ENCODE measurements at regions not wholly inside any gene's neighbourhood (a gene's known extent, or its start where the extent isn't known, plus 50 kb on each side); places are given as distances from the start of the nearest gene placed in this dataset.

DNA sequence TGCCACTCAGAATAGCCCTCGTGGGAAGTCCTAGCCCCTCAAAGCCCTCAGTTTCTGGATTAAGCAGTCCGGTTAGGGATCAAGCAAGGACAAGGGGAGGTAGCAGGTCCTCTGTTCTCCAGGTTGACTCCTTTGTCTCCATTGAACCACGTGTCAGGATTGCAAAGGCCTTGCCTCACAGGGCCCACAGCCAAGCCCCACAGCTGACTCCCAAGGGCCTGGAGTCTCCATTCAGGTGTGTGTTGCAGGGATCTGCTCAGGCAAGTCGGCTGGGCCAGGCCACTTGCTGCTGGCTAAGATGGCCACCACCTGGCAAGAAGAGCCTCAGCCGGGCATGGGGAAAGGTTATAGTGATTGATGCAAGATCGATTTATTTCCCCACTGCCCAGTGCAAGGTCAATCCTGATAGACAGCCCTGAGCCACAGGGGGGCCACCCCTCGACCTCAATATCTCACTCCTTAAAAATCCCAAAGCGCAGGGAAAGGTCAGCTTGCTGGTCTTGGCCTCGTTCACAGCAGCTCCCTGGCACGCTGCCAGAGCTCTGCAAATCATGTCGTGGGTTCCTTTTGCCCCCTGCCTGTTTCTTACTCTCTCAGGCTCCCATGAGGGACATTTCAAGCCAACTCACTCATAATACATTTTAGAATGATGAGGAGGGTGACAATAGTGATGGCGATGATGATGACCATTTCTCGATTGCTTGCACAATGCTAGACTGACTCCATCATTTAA, 75.9 kb downstream of the EDN3 start:
- no peak for DNase-seq (ENCODE audit: low read depth in 3 of 3, low spot score in 2 of 3)

- no peak for DNase-seq (ENCODE audit: low read depth in 3 of 3, low spot score in 2 of 3)
Observed at GRCh38 chr20:59376998-59377397, 76.6 kb downstream of the EDN3 start.

DNA sequence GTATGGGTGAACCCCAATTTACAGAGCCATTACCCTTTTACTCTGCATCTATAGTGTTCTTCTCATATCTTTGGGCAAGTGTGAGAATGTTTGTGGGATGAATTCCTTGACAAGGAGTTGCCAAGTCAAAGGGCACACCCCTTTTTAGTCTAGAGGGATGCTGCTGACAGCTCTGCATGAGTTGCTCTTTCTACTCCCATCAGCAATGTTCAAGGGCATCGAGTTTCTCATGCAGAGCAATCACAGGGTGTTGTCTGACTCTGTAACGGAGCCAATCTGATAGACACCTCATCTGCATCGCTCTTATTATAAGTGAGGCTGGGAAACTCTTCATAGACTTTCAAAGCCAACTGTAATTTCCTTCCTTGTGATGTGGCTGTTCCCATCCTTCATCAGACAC, 77.4 kb downstream of the EDN3 start:
- DNase-seq (ENCODE audit: low read depth in 3 of 3, low spot score in 2 of 3): no peak

- DNase-seq (ENCODE audit: low read depth in 3 of 3, low spot score in 2 of 3): no peak
Observed at GRCh38 chr20:59378396-59378795, 78.0 kb downstream of the EDN3 start.

GRCh38 chr20:59378966-59379365, 78.6 kb downstream of the EDN3 start:
- no peak for DNase-seq (ENCODE audit: low read depth in 3 of 3, low spot score in 2 of 3)

GRCh38 chr20:59381689-59382088, 81.3 kb downstream of the EDN3 start:
- DNase-seq (ENCODE audit: low read depth in 3 of 3, low spot score in 2 of 3): no peak

- no peak for DNase-seq (ENCODE audit: low read depth in 3 of 3, low spot score in 2 of 3)
Observed at GRCh38 chr20:59382157-59382725, 81.8 kb downstream of the EDN3 start.

- no peak for DNase-seq (ENCODE audit: low read depth in 3 of 3, low spot score in 2 of 3)
Observed at GRCh38 chr20:59382907-59383306, 82.5 kb downstream of the EDN3 start.

- no peak for DNase-seq (ENCODE audit: low read depth in 3 of 3, low spot score in 2 of 3)
Observed at GRCh38 chr20:59385038-59385437, 84.6 kb downstream of the EDN3 start.

DNA sequence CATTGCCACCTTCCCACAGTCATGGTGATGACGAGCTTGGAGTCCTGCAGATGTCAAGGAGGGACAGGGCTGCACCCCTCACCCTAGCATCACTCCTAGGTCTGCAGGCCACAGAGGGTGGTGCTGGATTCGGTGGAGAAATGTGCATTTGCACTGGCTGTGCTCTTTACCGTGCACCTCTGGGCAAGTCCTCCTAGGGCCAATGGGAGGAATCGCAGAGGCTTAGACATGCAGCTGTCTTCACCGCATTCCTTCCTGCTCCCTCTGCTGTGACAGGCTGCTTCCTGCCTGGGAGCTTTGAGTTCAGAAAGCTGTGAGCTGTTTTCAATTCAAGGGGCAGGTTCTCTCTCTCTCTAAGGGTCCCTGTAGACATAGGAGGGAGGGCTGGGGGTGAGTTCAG, 85.1 kb downstream of the EDN3 start:
- no peak for DNase-seq (ENCODE audit: low read depth in 3 of 3, low spot score in 2 of 3)

GRCh38 chr20:59386809-59387208, 86.4 kb downstream of the EDN3 start:
- DNase-seq (ENCODE audit: low read depth in 3 of 3, low spot score in 2 of 3): no peak

- no peak for DNase-seq (ENCODE audit: low read depth in 3 of 3, low spot score in 2 of 3)
Observed at GRCh38 chr20:59387891-59388290, 87.5 kb downstream of the EDN3 start.

- DNase-seq (ENCODE audit: low read depth in 3 of 3, low spot score in 2 of 3): no peak
Observed at GRCh38 chr20:59388402-59388801, 88.0 kb downstream of the EDN3 start.

DNA sequence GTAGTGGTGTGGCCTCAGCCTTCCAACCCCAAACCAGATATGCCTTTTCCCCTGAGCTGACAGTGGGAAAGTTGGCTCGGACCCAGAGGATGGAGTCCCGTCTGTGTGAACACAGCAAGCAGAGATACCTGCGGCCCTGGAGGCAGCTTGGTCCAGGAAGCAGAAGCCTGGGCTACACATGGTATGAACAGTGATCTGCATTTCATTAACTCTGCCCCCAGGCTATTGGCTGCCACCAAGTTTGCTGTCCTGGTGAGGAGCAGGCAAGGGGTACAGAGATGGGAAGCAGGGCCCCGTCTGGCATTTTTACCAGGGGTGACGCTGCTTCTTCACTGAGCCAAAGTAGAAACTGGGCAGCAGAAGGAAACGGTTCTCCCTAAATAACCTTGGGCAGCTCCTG, 90.0 kb downstream of the EDN3 start:
- DNase-seq (ENCODE audit: low read depth in 3 of 3, low spot score in 2 of 3): no peak

DNA sequence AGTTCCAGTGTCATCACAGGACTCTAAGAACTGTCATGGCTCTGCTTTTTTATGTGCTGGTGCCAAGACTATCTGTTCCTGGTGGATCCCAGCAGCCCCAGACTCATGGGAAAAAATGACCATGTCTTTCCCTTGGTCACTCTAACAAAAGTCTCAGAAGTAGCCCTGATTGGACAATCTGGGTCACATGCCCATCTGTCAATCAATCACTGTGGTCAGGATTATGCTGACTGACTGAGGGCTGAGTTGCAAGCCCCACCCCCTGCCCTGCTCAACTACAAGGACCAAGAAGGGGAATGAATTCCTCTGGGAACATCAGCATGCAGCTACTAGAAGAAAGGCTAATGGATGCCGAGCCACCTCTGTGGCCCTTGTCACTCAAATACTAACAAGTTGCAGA, 91.6 kb downstream of the EDN3 start:
- DNase-seq (ENCODE audit: low read depth in 3 of 3, low spot score in 2 of 3): no peak

- DNase-seq (ENCODE audit: low read depth in 3 of 3, low spot score in 2 of 3): no peak
Observed at GRCh38 chr20:59392736-59393135, 92.3 kb downstream of the EDN3 start.

GRCh38 chr20:59393142-59393541, 92.7 kb downstream of the EDN3 start:
- DNase-seq (ENCODE audit: low read depth in 3 of 3, low spot score in 2 of 3): no peak

DNA sequence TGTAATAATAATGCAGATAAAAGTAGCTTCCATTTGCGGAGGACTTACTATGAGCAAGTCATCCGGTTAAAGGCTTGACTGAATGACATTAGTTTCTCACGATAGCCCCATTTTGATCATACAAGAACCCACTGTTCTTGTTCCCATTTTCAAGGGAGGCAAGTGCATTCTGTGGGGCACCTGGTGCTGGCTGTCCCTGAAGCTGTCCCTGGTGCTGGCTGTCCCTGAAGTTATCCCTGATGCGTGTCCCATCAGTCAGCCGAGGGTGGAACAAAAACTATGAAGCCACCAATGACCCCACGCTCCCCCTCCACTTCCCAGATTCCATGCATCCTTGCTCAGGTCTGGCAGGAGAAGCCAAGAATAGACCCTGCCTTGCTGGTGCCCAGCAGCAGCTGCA, 95.3 kb downstream of the EDN3 start:
- no peak for DNase-seq (ENCODE audit: low read depth in 3 of 3, low spot score in 2 of 3)

GRCh38 chr20:59398537-59399205, 98.3 kb downstream of the EDN3 start:
- no peak for DNase-seq (ENCODE audit: low read depth in 3 of 3, low spot score in 2 of 3)

- DNase-seq (ENCODE audit: low read depth in 3 of 3, low spot score in 2 of 3): no peak
Observed at GRCh38 chr20:59399426-59400099, 99.2 kb downstream of the EDN3 start.

DNA sequence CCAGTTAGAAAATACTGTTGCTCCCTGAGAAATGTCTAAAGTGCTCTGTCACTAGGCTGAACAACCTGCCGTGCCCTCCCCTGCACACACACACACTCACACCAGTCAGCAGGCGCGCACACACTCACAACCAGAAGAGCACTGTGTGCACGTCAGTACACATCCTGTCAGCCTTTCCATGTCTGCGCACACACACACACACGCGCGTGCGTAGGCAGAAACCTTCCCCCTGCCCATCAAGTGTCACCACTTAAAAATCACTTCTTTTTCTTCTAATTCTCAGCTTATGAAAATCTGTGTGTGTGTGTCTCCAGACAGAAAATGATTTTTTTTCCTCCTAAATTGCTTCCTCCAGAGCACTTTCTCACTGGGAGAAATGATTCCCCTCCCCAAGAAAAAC, 100.3 kb downstream of the EDN3 start:
- no peak for DNase-seq (ENCODE audit: low read depth in 3 of 3, low spot score in 2 of 3)

- no peak for DNase-seq (ENCODE audit: low read depth in 3 of 3, low spot score in 2 of 3)
Observed at GRCh38 chr20:59402681-59403080, 102.3 kb downstream of the EDN3 start.
